GM19463 (cell line): ENCODE measurements at regions not wholly inside any gene's neighbourhood (a gene's known extent, or its start where the extent isn't known, plus 50 kb on each side); places are given as distances from the start of the nearest gene placed in this dataset.
"Not testable (repeated sequence)": the region's sequence is repeated elsewhere in the genome, so short reads cannot be mapped to it uniquely, and the experiment has no call there.

Experiments used
- ATAC-seq: cut with Tn5 transposase; IDR thresholded peaks from one replicate; pipeline ENCODE4 v1.9.1; 2021; ENCODE audit warnings: mild to moderate bottlenecking, moderate library complexity; ENCODE audit not compliant: unreplicated experiment

GRCh38 chr9:38196714-38197113, 127.7 kb upstream of the SHB start:
- no peak for ATAC-seq

GRCh38 chr9:38195737-38196161, 126.7 kb upstream of the SHB start:
- no peak for ATAC-seq

- ATAC-seq, result no peak
Measured at GRCh38 chr9:38194870-38195269, 125.8 kb upstream of the SHB start.

GRCh38 chr9:38192731-38193265, 123.8 kb upstream of the SHB start:
- no peak for ATAC-seq

GRCh38 chr9:38186404-38187115, 117.5 kb upstream of the SHB start:
- no peak for ATAC-seq

- ATAC-seq, result no peak
Measured at GRCh38 chr9:38185647-38186403, 116.8 kb upstream of the SHB start.

- ATAC-seq, result no peak
Measured at GRCh38 chr9:38183994-38184568, 115.1 kb upstream of the SHB start.

GRCh38 chr9:38182321-38182720, 113.3 kb upstream of the SHB start:
- no peak for ATAC-seq

- no peak for ATAC-seq
Measured at GRCh38 chr9:38181866-38182265, 112.8 kb upstream of the SHB start.

GRCh38 chr9:38181232-38181631, 112.2 kb upstream of the SHB start:
- ATAC-seq, result no peak

- ATAC-seq, result no peak
Measured at GRCh38 chr9:38180656-38181055, 111.6 kb upstream of the SHB start.

- ATAC-seq, result no peak
Measured at GRCh38 chr9:38179965-38180364, 110.9 kb upstream of the SHB start.

- ATAC-seq, result no peak
Measured at GRCh38 chr9:38178237-38178636, 109.2 kb upstream of the SHB start.

- no peak for ATAC-seq
Measured at GRCh38 chr9:38177680-38178079, 108.7 kb upstream of the SHB start.

- no peak for ATAC-seq
Measured at GRCh38 chr9:38176251-38176650, 107.2 kb upstream of the SHB start.

- ATAC-seq, result no peak
Measured at GRCh38 chr9:38175423-38175822, 106.4 kb upstream of the SHB start.

GRCh38 chr9:38172586-38172985, 103.6 kb upstream of the SHB start:
- no peak for ATAC-seq

GRCh38 chr9:38171926-38172325, 102.9 kb upstream of the SHB start:
- no peak for ATAC-seq

- no peak for ATAC-seq
Measured at GRCh38 chr9:38171538-38171884, 102.5 kb upstream of the SHB start.

- ATAC-seq, result not testable (repeated sequence)
Measured at GRCh38 chr9:38170763-38171537, 101.9 kb upstream of the SHB start.

- not testable (repeated sequence) for ATAC-seq
Measured at GRCh38 chr9:38170155-38170554, 101.1 kb upstream of the SHB start.
